AG04449 (cell line): ENCODE measurements at regions not wholly inside any gene's neighbourhood (a gene's known extent, or its start where the extent isn't known, plus 50 kb on each side); places are given as distances from the start of the nearest gene placed in this dataset.
"Not testable (repeated sequence)": the region's sequence is repeated elsewhere in the genome, so short reads cannot be mapped to it uniquely, and the experiment has no call there.

ENCODE experiments used
- CTCF ChIA-PET: fragments of 350-600 bp; formaldehyde crosslinking; extraction: SDS; loops from one replicate; lab custom pipeline; 2021; ENCODE audit warnings: antibody characterized with exemption; lab: Yijun Ruan, JAX
- POLR2A ChIA-PET: fragments of 400-600, 350-600 bp; formaldehyde crosslinking; extraction: SDS; loops from one replicate; lab custom pipeline; 2020; ENCODE audit warnings: antibody characterized with exemption, inconsistent platforms; lab: Yijun Ruan, JAX
- DNase-seq: peaks from one replicate; pipeline ENCODE4 v3.0.0-alpha.2; 2010; ENCODE audit warnings: low read depth, low spot score
- H3K4me3 ChIP-seq: 2 replicates; pipeline ENCODE4 v1.5.1; 2011; ENCODE audit warnings: low read depth, mild to moderate bottlenecking, control low read depth, low read length
- TF ChIP-seq, protein P1 (sequence below): IDR thresholded peaks from one replicate; pipeline ENCODE4 v1.5.1; 2011; ENCODE audit warnings: mild to moderate bottlenecking, moderate library complexity, low read length, control low read depth, inconsistent platforms; ENCODE audit not compliant: insufficient read depth; ENCODE audit errors: missing control alignments

- ChIA-PET POLR2A (no interaction called here), CTCF (no interaction called here)
- DNase-seq: no peak
- TF ChIP-seq, protein P1, sequence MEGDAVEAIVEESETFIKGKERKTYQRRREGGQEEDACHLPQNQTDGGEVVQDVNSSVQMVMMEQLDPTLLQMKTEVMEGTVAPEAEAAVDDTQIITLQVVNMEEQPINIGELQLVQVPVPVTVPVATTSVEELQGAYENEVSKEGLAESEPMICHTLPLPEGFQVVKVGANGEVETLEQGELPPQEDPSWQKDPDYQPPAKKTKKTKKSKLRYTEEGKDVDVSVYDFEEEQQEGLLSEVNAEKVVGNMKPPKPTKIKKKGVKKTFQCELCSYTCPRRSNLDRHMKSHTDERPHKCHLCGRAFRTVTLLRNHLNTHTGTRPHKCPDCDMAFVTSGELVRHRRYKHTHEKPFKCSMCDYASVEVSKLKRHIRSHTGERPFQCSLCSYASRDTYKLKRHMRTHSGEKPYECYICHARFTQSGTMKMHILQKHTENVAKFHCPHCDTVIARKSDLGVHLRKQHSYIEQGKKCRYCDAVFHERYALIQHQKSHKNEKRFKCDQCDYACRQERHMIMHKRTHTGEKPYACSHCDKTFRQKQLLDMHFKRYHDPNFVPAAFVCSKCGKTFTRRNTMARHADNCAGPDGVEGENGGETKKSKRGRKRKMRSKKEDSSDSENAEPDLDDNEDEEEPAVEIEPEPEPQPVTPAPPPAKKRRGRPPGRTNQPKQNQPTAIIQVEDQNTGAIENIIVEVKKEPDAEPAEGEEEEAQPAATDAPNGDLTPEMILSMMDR: no peak
- no peak overlapping the region for H3K4me3 ChIP-seq
Observed at GRCh38 chr5:90325093-90325492, 84.5 kb downstream of the CETN3 start.

GRCh38 chr5:90320348-90320747 is 89.2 kb downstream of the CETN3 start:
- POLR2A ChIA-PET, CTCF ChIA-PET, H3K4me3 ChIP-seq, DNase-seq: not testable (repeated sequence)

GRCh38 chr5:90312027-90312426 is 97.5 kb downstream of the CETN3 start:
- ChIA-PET POLR2A (no interaction called here), CTCF (no interaction called here)
- DNase-seq: no peak
- TF ChIP-seq, protein P1: no peak
- H3K4me3 ChIP-seq: no peak overlapping the region

DNA sequence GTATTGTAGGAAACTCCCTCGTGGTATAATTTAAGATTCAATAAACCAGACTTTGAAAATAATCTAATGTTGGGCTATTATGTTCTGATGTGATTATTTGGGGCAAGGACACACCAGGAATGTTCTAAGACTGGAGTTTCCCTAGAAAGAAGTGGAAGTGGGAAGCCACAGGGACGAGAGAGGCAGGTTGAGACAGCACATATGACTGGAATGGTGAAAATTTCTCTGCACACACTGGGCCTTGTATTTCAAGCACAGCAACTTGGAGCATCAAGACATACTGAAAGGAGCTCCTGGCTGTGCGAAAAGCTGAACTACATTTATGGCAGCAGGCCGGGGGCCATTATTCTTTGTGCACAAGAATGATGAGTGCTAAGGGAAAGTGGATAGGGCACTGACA is 98.2 kb downstream of the CETN3 start:
- POLR2A ChIA-PET: no interaction called here

GRCh38 chr5:90308787-90309585 is 100.6 kb downstream of the CETN3 start:
- TF ChIP-seq, protein P1: no peak
- no peak overlapping the region for H3K4me3 ChIP-seq
- CTCF ChIA-PET: no interaction called here
- no peak for DNase-seq
- POLR2A ChIA-PET: no interaction called here

More for the DNA sequence above, 98.2 kb downstream of the CETN3 start:
- CTCF ChIA-PET: no interaction called here
- no peak overlapping the region for H3K4me3 ChIP-seq
- DNase-seq: no peak
- TF ChIP-seq, protein P1: no peak

- TF ChIP-seq, protein P1: no peak
- ChIA-PET POLR2A (no interaction called here), CTCF (no interaction called here)
- DNase-seq: no peak
- no peak overlapping the region for H3K4me3 ChIP-seq
Observed at GRCh38 chr5:90307782-90308181, 101.8 kb downstream of the CETN3 start.

DNA sequence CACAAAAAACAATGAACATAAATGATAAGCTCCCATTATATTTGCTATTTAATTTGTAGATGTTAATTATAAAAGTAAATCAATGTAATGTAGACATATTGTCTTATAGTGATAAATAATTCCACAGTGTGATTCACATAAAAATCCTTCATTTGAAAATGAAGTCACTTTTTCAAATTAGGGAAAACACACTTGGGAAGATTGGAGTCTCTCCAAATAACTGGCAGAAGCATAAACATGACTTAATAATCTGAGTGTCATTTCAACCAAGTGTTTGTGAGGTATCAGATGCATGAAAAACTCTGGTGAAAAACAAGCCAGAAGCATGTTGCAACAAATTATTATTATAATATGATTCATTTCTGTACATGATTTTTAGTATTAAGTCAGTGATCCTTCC is 102.2 kb downstream of the CETN3 start:
- no peak for DNase-seq
- ChIA-PET POLR2A (no interaction called here), CTCF (no interaction called here)
- H3K4me3 ChIP-seq: no peak overlapping the region
- TF ChIP-seq, protein P1: no peak
